ENCODE measurements at regions not wholly inside any gene's neighbourhood (a gene's known extent, or its start where the extent isn't known, plus 50 kb on each side); places are given as distances from the start of the nearest gene placed in this dataset.

GRCh38 chr9:82254646-82255367 is 266.2 kb downstream of the SPATA31D1 start:
- Histone ChIP-seq H3K36me3 (ENCODE audit: control insufficient read depth, insufficient read depth, low read length) (no peaks in the 10 kb centered on the region), H3K27me3 (ENCODE audit: control insufficient read depth, insufficient read depth, low read length, poor library complexity, severe bottlenecking) (no peaks in the 10 kb centered on the region), H3K4me3 (ENCODE audit: low read length) (no peak overlapping the region), H3K9me3 (ENCODE audit: control insufficient read depth, low read length) (no peaks in the 10 kb centered on the region), H3K4me1 (ENCODE audit: control insufficient read depth, insufficient read depth, low read length) (no peaks in the 10 kb centered on the region), H3K27ac (ENCODE audit: low read depth, low read length) (no peak overlapping the region), H3K9ac (ENCODE audit: extremely low read depth, low read length, poor library complexity, severe bottlenecking) (no peak overlapping the region)
- Mint-ChIP-seq H3K27ac (no peak overlapping the region), H3K4me1 (no peaks in the 10 kb centered on the region), H3K4me3 (no peak overlapping the region), H3K27me3 (ENCODE audit: insufficient read depth) (no peaks in the 10 kb centered on the region), H3K9me3 (no peaks in the 10 kb centered on the region), H3K36me3 (ENCODE audit: low read depth) (no peaks in the 10 kb centered on the region)
- TF ChIP-seq CTCF (conservative IDR thresholded peaks at IDR 0.05), result no peak
- WGBS, 2 experiments (ENCODE audit: insufficient coverage in 1 of 2, insufficient read length in 1 of 2), result 90% methylated on average over 1 of the region's 1 CpG; no CpG with 5 or more reads in 1 of the 2 experiments
- DNase-seq, result no peak

GRCh38 chr9:82255481-82256176 is 267.1 kb downstream of the SPATA31D1 start:
- Histone ChIP-seq H3K4me1 (ENCODE audit: control insufficient read depth, insufficient read depth, low read length) (no peaks in the 10 kb centered on the region), H3K36me3 (ENCODE audit: control insufficient read depth, insufficient read depth, low read length) (no peaks in the 10 kb centered on the region), H3K4me3 (ENCODE audit: low read length) (no peak overlapping the region), H3K27ac (ENCODE audit: low read depth, low read length) (no peak overlapping the region), H3K9ac (ENCODE audit: extremely low read depth, low read length, poor library complexity, severe bottlenecking) (no peak overlapping the region), H3K9me3 (ENCODE audit: control insufficient read depth, low read length) (no peaks in the 10 kb centered on the region), H3K27me3 (ENCODE audit: control insufficient read depth, insufficient read depth, low read length, poor library complexity, severe bottlenecking) (no peaks in the 10 kb centered on the region)
- 90 to 93% methylated on average over 4 to 10 of the region's 10 CpGs for WGBS, 2 experiments (ENCODE audit: insufficient coverage in 1 of 2, insufficient read length in 1 of 2)
- Mint-ChIP-seq H3K4me3 (no peak overlapping the region), H3K4me1 (no peaks in the 10 kb centered on the region), H3K9me3 (no peaks in the 10 kb centered on the region), H3K27ac (no peak overlapping the region), H3K27me3 (ENCODE audit: insufficient read depth) (no peaks in the 10 kb centered on the region), H3K36me3 (ENCODE audit: low read depth) (no peaks in the 10 kb centered on the region)
- TF ChIP-seq CTCF (conservative IDR thresholded peaks at IDR 0.05), result no peak
- no peak for DNase-seq

- H3K4me1 Mint-ChIP-seq, result no peaks in the 10 kb centered on the region
- Histone ChIP-seq H3K36me3 (ENCODE audit: control insufficient read depth, insufficient read depth, low read length) (no peaks in the 10 kb centered on the region), H3K27me3 (ENCODE audit: control insufficient read depth, insufficient read depth, low read length, poor library complexity, severe bottlenecking) (no peaks in the 10 kb centered on the region), H3K4me3 (ENCODE audit: low read length) (no peak overlapping the region), H3K27ac (ENCODE audit: low read depth, low read length) (no peak overlapping the region), H3K9ac (ENCODE audit: extremely low read depth, low read length, poor library complexity, severe bottlenecking) (no peak overlapping the region), H3K4me1 (ENCODE audit: control insufficient read depth, insufficient read depth, low read length) (no peaks in the 10 kb centered on the region), H3K9me3 (ENCODE audit: control insufficient read depth, low read length) (no peaks in the 10 kb centered on the region)
- no peak for TF ChIP-seq CTCF (conservative IDR thresholded peaks at IDR 0.05)
- peaks cover 2% of the 10 kb centered on the region for H3K9me3 Mint-ChIP-seq
- no peaks in the 10 kb centered on the region for H3K27me3 Mint-ChIP-seq (ENCODE audit: insufficient read depth)
- no peaks in the 10 kb centered on the region for H3K36me3 Mint-ChIP-seq (ENCODE audit: low read depth)
- WGBS, 2 experiments (ENCODE audit: insufficient coverage in 1 of 2, insufficient read length in 1 of 2), result 100% methylated on average over 1 to 2 of the region's 2 CpGs
- no peak overlapping the region for H3K27ac Mint-ChIP-seq
- no peak overlapping the region for H3K4me3 Mint-ChIP-seq
- no peak for DNase-seq
Observed at GRCh38 chr9:82260691-82261090, 272.1 kb downstream of the SPATA31D1 start.
